K562 (cell line): ENCODE measurements at regions not wholly inside any gene's neighbourhood (a gene's known extent, or its start where the extent isn't known, plus 50 kb on each side); places are given as distances from the start of the nearest gene placed in this dataset.

Experiments used
- ATAC-seq: fragments of 200-7000 bp; cut with Tn5 transposase; 3 replicates; pipeline ENCODE4 v1.9.1; 2020; ENCODE audit warnings: moderate library complexity
- BruUV-seq: library from RNA; stranded (reverse); fragments of 400-500 nt; replicated peaks from 2 replicates; lab custom pipeline; 2021; lab: Mats Ljungman, UMichigan
- CTCF ChIA-PET: fragments of 300-600 bp; formaldehyde crosslinking; extraction: SDS; loops from one replicate; lab custom pipeline; 2021; ENCODE audit warnings: low intra/inter-chr PET ratio; lab: Yijun Ruan, JAX
- POLR2A ChIA-PET: fragments of 300-600, 350-650 bp; sonication (Branson Sonifier 250); formaldehyde crosslinking; extraction: SDS; loops from one replicate; lab custom pipeline; 2021; ENCODE audit warnings: antibody characterized with exemption, inconsistent platforms; lab: Yijun Ruan, JAX
- DNase-seq, 4 experiments: peaks; one replicate each; pipeline versions ENCODE4 v3.0.0 to v3.0.0-alpha.2; 2011 to 2018; ENCODE audit warnings: low spot score in 3 of 4, mixed read lengths in 3 of 4; ENCODE audit errors: extremely low read depth in 1 of 4
- FAIRE-seq: peaks from 2 replicates; lab custom pipeline; 2011; peaks lifted over from hg19 to GRCh38; lab: Jason Lieb, UNC
- H2AFZ ChIP-seq: 2 replicates; pipeline ENCODE4 v1.6.0; 2011; ENCODE audit warnings: low read depth, low read length, control low read depth, inconsistent platforms
- H3K27ac ChIP-seq: fragments of 200-600 bp; 3 replicates; pipeline ENCODE4 v1.8.0; 2011; ENCODE audit warnings: low read depth, mild to moderate bottlenecking, control low read depth, inconsistent platforms, low read length, moderate library complexity, mixed read lengths; ENCODE audit errors: extremely low read depth
- H3K27me3 ChIP-seq, 2 experiments: fragments of 300-600 bp in 1 of 2; 2 replicates in 1 of 2; 3 replicates in 1 of 2; pipeline versions ENCODE4 v1.6.0 to v1.8.0; 2011; ENCODE audit warnings: inconsistent platforms in 2 of 2, low read length in 2 of 2, mild to moderate bottlenecking in 1 of 2, mixed read lengths in 1 of 2, moderate library complexity in 1 of 2; ENCODE audit not compliant: control insufficient read depth in 2 of 2, insufficient read depth in 2 of 2
- H3K36me3 ChIP-seq: fragments of 300-600 bp; 3 replicates; pipeline ENCODE4 v1.8.0; 2011; ENCODE audit warnings: mild to moderate bottlenecking, low read length, inconsistent platforms; ENCODE audit not compliant: control insufficient read depth, insufficient read depth
- H3K4me1 ChIP-seq, 2 experiments: fragments of 200-600 bp in 1 of 2; replicated peaks in 1 of 2; 2 replicates in 1 of 2; 3 replicates in 1 of 2; pipeline versions ENCODE4 v1.5.1 to v1.8.0; 2011; ENCODE audit warnings: inconsistent platforms in 2 of 2, low read length in 2 of 2, mild to moderate bottlenecking in 1 of 2, mixed read lengths in 1 of 2, moderate library complexity in 1 of 2; ENCODE audit not compliant: control insufficient read depth in 2 of 2, insufficient read depth in 2 of 2
- H3K4me2 ChIP-seq: 2 replicates; pipeline ENCODE4 v1.6.1; 2011; ENCODE audit warnings: low read length, control low read depth, inconsistent platforms, mixed read lengths; ENCODE audit not compliant: insufficient read depth
- H3K4me3 ChIP-seq: fragments of 200-600 bp; sonication (generic), shearing (Covaris generic); 2 replicates; pipeline ENCODE4 v1.5.1; 2016; ENCODE audit warnings: control low read depth, inconsistent platforms
- H3K79me2 ChIP-seq: fragments of 200-600 bp; 3 replicates; pipeline ENCODE4 v1.8.0; 2011; ENCODE audit warnings: low read length, inconsistent platforms; ENCODE audit not compliant: control insufficient read depth, insufficient read depth
- H3K9ac ChIP-seq, 2 experiments: 2 replicates each; pipeline versions ENCODE4 v1.6.0 to v1.6.1; 2011; ENCODE audit warnings: low read depth in 2 of 2, low read length in 2 of 2, control low read depth in 1 of 2, inconsistent platforms in 1 of 2, mild to moderate bottlenecking in 1 of 2, mixed read lengths in 1 of 2; ENCODE audit not compliant: insufficient read depth in 1 of 2
- H3K9me1 ChIP-seq: one replicate; pipeline ENCODE4 v1.6.0; 2011; ENCODE audit warnings: inconsistent platforms, mild to moderate bottlenecking, low read length, moderate library complexity; ENCODE audit not compliant: control insufficient read depth, insufficient read depth
- H3K9me3 ChIP-seq: replicated peaks from 2 replicates; pipeline ENCODE4 v1.5.1; 2011; ENCODE audit warnings: low read depth, low read length, inconsistent platforms; ENCODE audit not compliant: control insufficient read depth, insufficient read depth
- H4K20me1 ChIP-seq: replicated peaks from 2 replicates; pipeline ENCODE4 v1.6.1; 2011; ENCODE audit warnings: low read length, inconsistent platforms, mixed read lengths; ENCODE audit not compliant: control insufficient read depth, insufficient read depth
- DDX20 ChIP-seq: fragments of 450-650 bp; IDR thresholded peaks from 2 replicates; pipeline ENCODE4 v1.6.1; 2016; ENCODE audit warnings: missing genetic modification characterization, low read depth, mild to moderate bottlenecking, missing compliant biosample characterization, moderate library complexity
- ERF ChIP-seq: fragments of 450-650 bp; formaldehyde crosslinking; IDR thresholded peaks from 2 replicates; pipeline ENCODE4 v1.4.0; 2020; ENCODE audit warnings: mild to moderate bottlenecking, mixed read lengths
- GABPB2 ChIP-seq: fragments of 250-450 bp; sonication (Bioruptor Pico); conservative IDR thresholded peaks from 2 replicates; pipeline ENCODE4 v1.5.1; 2021; ENCODE audit warnings: mild to moderate bottlenecking
- NBN ChIP-seq: fragments of 450-650 bp; IDR thresholded peaks from 2 replicates; pipeline ENCODE4 v1.6.1; 2016; ENCODE audit warnings: low read depth, mild to moderate bottlenecking
- PHTF2 ChIP-seq: fragments of 250-450 bp; sonication (Bioruptor Pico); IDR thresholded peaks from 2 replicates; pipeline ENCODE4 v1.5.0; 2021; ENCODE audit warnings: mild to moderate bottlenecking
- RBM14 ChIP-seq: fragments of 200-400 bp; formaldehyde crosslinking; IDR thresholded peaks from 2 replicates; pipeline ENCODE4 v1.6.1; 2018; ENCODE audit warnings: low read depth, mild to moderate bottlenecking, low read length, moderate library complexity, borderline replicate concordance; ENCODE audit not compliant: insufficient read depth
- ZNF354B ChIP-seq: fragments of 250-450 bp; sonication (Bioruptor Pico); IDR thresholded peaks from 2 replicates; pipeline ENCODE4 v1.4.0; 2020
- ZNF764 ChIP-seq: fragments of 250-450 bp; sonication (Bioruptor Pico); IDR thresholded peaks from 2 replicates; pipeline ENCODE4 v1.4.0; 2020; ENCODE audit warnings: low read depth, mild to moderate bottlenecking, moderate library complexity
- WGBS: fragments of 100-300 bp; shearing (Covaris generic); methylation state at CpG from one replicate; pipeline ENCODE4 v1.1.6; 2016; ENCODE audit warnings: low coverage, mixed read lengths; ENCODE audit not compliant: insufficient coverage; ENCODE audit errors: missing lambda C conversion rate; 5-methylcytosine and 5-hydroxymethylcytosine counted together
- in situ Hi-C: fragments of 300-500 bp; cut with MboI; formaldehyde crosslinking; loops from 4 replicates; pipeline ENCODE4 v1.15.0; 2018; ENCODE audit warnings: inconsistent platforms, mixed read lengths
- intact Hi-C: fragments of 100-400 bp; cut with micrococcal nuclease; formaldehyde crosslinking; loops from 2 replicates; pipeline ENCODE4 v1.14.2; 2022
- TF ChIP-seq, protein P1 (sequence below): fragments of 250-450 bp; sonication (Bioruptor Pico); IDR thresholded peaks from 2 replicates; pipeline ENCODE4 v1.4.0; 2020; ENCODE audit warnings: mild to moderate bottlenecking, moderate library complexity

DNA sequence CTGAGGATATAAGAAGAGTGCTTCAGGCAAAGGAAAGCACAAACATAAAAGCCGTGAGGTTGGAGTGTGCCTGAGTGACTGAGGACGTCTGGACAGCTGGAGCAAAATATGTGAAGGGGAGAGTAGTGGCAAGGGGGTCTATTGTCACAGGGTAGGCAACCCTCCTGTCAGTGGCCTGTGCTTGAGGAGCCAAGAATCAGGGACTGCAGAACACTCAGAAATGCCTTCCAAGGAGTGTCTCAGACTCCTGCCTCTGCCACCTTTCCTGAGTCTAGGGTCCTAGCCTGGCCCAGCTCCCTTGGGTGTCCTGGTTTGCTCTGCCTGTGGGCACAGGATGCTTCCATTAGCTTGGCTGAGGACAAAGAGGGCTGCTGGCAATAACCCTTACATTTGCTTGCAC is 152.5 kb upstream of the PJA1 start:
- FAIRE-seq, result no peak
- Histone ChIP-seq H3K9me3 (no peaks in the 10 kb centered on the region), H3K9ac (no peak overlapping the region), H3K4me2 (no peak overlapping the region), H3K4me3 (no peak overlapping the region), H2AFZ (no peak overlapping the region), H3K36me3 (no peaks in the 10 kb centered on the region), H3K27me3 (no peaks in the 10 kb centered on the region), H3K4me1 (no peaks in the 10 kb centered on the region), H3K79me2 (no peaks in the 10 kb centered on the region), H3K9me1 (no peaks in the 10 kb centered on the region), H4K20me1 (no peaks in the 10 kb centered on the region), H3K27ac (no peak overlapping the region)
- no peak for DNase-seq
- in situ Hi-C loops (no loop called here), intact Hi-C loops (no loop called here)
- ATAC-seq, result no peak
- WGBS, result 0% methylated on average over 1 of the region's 2 CpGs
- BruUV-seq, result no TSS peak
- ChIA-PET CTCF (no interaction called here), POLR2A (no interaction called here)
- TF ChIP-seq RBM14 (no peak), ZNF764 (no peak), PHTF2 (CRISPR knock-in tag) (no peak)

GRCh38 chrX:69314436-69315348 is 149.4 kb upstream of the PJA1 start:
- DNase-seq, result no peak
- 2% methylated on average over 13 of the region's 20 CpGs for WGBS
- CTCF ChIA-PET, result no interaction called here
- no TSS peak for BruUV-seq
- intact Hi-C loops, result no loop called here
- H4K20me1 ChIP-seq, result no peaks in the 10 kb centered on the region
- H3K27me3 ChIP-seq, result no peaks in the 10 kb centered on the region; a peak in 1 of 5 replicates
- no peaks in the 10 kb centered on the region for H3K4me1 ChIP-seq
- no peak overlapping the region for H3K27ac ChIP-seq
- POLR2A ChIA-PET, result interaction anchor here (0.6 kb wide), 1 partner anchor 151 kb away, joined by 4 read pairs; no protein-coding TSS in a partner anchor
- H3K79me2 ChIP-seq, result no peaks in the 10 kb centered on the region
- H3K4me3 ChIP-seq, result no peak overlapping the region
- FAIRE-seq, result no peak
- no peaks in the 10 kb centered on the region for H3K36me3 ChIP-seq
- no peak overlapping the region for H2AFZ ChIP-seq
- H3K9me3 ChIP-seq, result no peaks in the 10 kb centered on the region
- no peak for ATAC-seq
- H3K9me1 ChIP-seq, result no peaks in the 10 kb centered on the region
- H3K4me2 ChIP-seq, result no peak overlapping the region
- in situ Hi-C loops, result no loop called here
- no peak overlapping the region for H3K9ac ChIP-seq
- TF ChIP-seq ZNF354B (CRISPR knock-in tag) (no peak), ERF (no peak), DDX20 (tag) (no peak), GABPB2 (CRISPR knock-in tag) (no peak), NBN (no peak)
- TF ChIP-seq, protein P1, sequence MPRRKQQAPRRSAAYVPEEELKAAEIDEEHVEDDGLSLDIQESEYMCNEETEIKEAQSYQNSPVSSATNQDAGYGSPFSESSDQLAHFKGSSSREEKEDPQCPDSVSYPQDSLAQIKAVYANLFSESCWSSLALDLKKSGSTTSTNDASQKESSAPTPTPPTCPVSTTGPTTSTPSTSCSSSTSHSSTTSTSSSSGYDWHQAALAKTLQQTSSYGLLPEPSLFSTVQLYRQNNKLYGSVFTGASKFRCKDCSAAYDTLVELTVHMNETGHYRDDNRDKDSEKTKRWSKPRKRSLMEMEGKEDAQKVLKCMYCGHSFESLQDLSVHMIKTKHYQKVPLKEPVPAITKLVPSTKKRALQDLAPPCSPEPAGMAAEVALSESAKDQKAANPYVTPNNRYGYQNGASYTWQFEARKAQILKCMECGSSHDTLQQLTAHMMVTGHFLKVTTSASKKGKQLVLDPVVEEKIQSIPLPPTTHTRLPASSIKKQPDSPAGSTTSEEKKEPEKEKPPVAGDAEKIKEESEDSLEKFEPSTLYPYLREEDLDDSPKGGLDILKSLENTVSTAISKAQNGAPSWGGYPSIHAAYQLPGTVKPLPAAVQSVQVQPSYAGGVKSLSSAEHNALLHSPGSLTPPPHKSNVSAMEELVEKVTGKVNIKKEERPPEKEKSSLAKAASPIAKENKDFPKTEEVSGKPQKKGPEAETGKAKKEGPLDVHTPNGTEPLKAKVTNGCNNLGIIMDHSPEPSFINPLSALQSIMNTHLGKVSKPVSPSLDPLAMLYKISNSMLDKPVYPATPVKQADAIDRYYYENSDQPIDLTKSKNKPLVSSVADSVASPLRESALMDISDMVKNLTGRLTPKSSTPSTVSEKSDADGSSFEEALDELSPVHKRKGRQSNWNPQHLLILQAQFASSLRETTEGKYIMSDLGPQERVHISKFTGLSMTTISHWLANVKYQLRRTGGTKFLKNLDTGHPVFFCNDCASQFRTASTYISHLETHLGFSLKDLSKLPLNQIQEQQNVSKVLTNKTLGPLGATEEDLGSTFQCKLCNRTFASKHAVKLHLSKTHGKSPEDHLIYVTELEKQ, result no peak
